PC-9 (cell line): ENCODE measurements at regions not wholly inside any gene's neighbourhood (a gene's known extent, or its start where the extent isn't known, plus 50 kb on each side); places are given as distances from the start of the nearest gene placed in this dataset.

Source experiments
- BruUV-seq: library from RNA; stranded (reverse); fragments of 400-500 nt; replicated peaks from 2 replicates; lab custom pipeline; 2021; lab: Mats Ljungman, UMichigan
- CTCF ChIA-PET: fragments of 300-600 bp; sonication (Branson Sonifier 250); formaldehyde crosslinking; loops from one replicate; lab custom pipeline; 2022; ENCODE audit warnings: antibody characterized with exemption; lab: Charles Lee
- POLR2A ChIA-PET: fragments of 300-600 bp; sonication (Branson Sonifier 250); formaldehyde crosslinking; loops from one replicate; lab custom pipeline; 2022; ENCODE audit warnings: antibody characterized with exemption; ENCODE audit not compliant: unreplicated experiment; lab: Charles Lee
- DNase-seq, 2 experiments: peaks; one replicate each; pipeline versions ENCODE4 v3.0.0 to v3.0.0-alpha.2; 2015 to 2022; ENCODE audit warnings: mixed read lengths in 1 of 2
- H2AFZ ChIP-seq: fragments of 200-600 bp; sonication (generic); 2 replicates; pipeline ENCODE4 v1.8.1; 2017; ENCODE audit warnings: antibody characterized with exemption
- H3F3A ChIP-seq: fragments of 200-600 bp; sonication (generic); 2 replicates; pipeline ENCODE4 v1.8.1; 2017; ENCODE audit warnings: antibody characterized with exemption, mild to moderate bottlenecking, low read depth; ENCODE audit not compliant: insufficient read depth
- H3K27ac ChIP-seq: fragments of 200-600 bp; sonication (generic); 2 replicates; pipeline ENCODE4 v1.6.1; 2016; ENCODE audit warnings: mixed run types
- H3K27me3 ChIP-seq: fragments of 200-600 bp; sonication (generic); 2 replicates; pipeline ENCODE4 v1.6.1; 2016; ENCODE audit warnings: low read depth, mixed run types; ENCODE audit not compliant: insufficient read depth
- H3K36me3 ChIP-seq: fragments of 200-600 bp; sonication (generic); 2 replicates; pipeline ENCODE4 v1.6.1; 2016; ENCODE audit warnings: low read depth, mixed run types
- H3K4me1 ChIP-seq: fragments of 200-600 bp; sonication (generic); replicated peaks from 2 replicates; pipeline ENCODE4 v1.6.1; 2016; ENCODE audit warnings: mixed run types; ENCODE audit not compliant: insufficient read depth
- H3K4me2 ChIP-seq: fragments of 200-600 bp; sonication (generic); 2 replicates; pipeline ENCODE4 v1.6.1; 2017; ENCODE audit warnings: mixed run types
- H3K4me3 ChIP-seq: fragments of 200-600 bp; sonication (generic); 2 replicates; pipeline ENCODE4 v1.6.1; 2016; ENCODE audit warnings: mixed run types
- H3K79me2 ChIP-seq: fragments of 200-600 bp; sonication (generic); 2 replicates; pipeline ENCODE4 v1.6.1; 2017; ENCODE audit warnings: low read depth, mixed run types
- H3K9me2 ChIP-seq: fragments of 200-600 bp; sonication (generic); 2 replicates; pipeline ENCODE4 v1.8.1; 2017; ENCODE audit warnings: mild to moderate bottlenecking; ENCODE audit not compliant: insufficient read depth
- H3K9me3 ChIP-seq: fragments of 200-600 bp; sonication (generic); 2 replicates; pipeline ENCODE4 v1.8.1; 2016; ENCODE audit warnings: low read depth; ENCODE audit not compliant: insufficient read depth
- H4K20me1 ChIP-seq: fragments of 200-600 bp; sonication (generic); 2 replicates; pipeline ENCODE4 v1.8.1; 2017; ENCODE audit not compliant: insufficient read depth
- CTCF ChIP-seq: fragments of 200-600 bp; sonication (generic); conservative IDR thresholded peaks from 2 replicates; pipeline ENCODE4 v1.6.1; 2017; ENCODE audit warnings: mixed run types, antibody characterized with exemption, mild to moderate bottlenecking, moderate library complexity
- EZH2 ChIP-seq: fragments of 200-600 bp; sonication (generic); IDR thresholded peaks from 2 replicates; pipeline ENCODE4 v1.8.0; 2017; ENCODE audit warnings: antibody characterized with exemption, low read depth
- intact Hi-C: fragments of 100-400 bp; cut with micrococcal nuclease; formaldehyde crosslinking; loops from one replicate; pipeline ENCODE4 v1.10.0; 2022; ENCODE audit not compliant: unreplicated experiment

GRCh38 chr11:128052912-128053641 lies 534.3 kb downstream of the ETS1 start:
- Histone ChIP-seq H3K9me3 (no peaks in the 10 kb centered on the region), H2AFZ (no peak overlapping the region), H4K20me1 (no peaks in the 10 kb centered on the region), H3K79me2 (no peaks in the 10 kb centered on the region), H3K9me2 (peaks cover 3% of the 10 kb centered on the region; the same call in 1 of the 2 replicates), H3K4me2 (0 out of 2 replicates have a peak overlapping the region, but pooled peaks have one; percentile 3), H3K4me1 (no peaks in the 10 kb centered on the region; the same call in 1 of the 2 replicates), H3K27me3 (no peaks in the 10 kb centered on the region), H3K36me3 (no peaks in the 10 kb centered on the region), H3K27ac (no peak overlapping the region), H3F3A (no peaks in the 10 kb centered on the region), H3K4me3 (no peak overlapping the region)
- CTCF ChIA-PET = no interaction called here
- intact Hi-C loops = loop anchor here (5.0 kb wide), 1 partner anchor 44 kb away; no protein-coding TSS in a partner anchor
- TF ChIP-seq EZH2 (no peak), CTCF (no peak)
- peak in 1 of 2 experiments; percentile 9 for DNase-seq
- no TSS peak for BruUV-seq
- POLR2A ChIA-PET = no interaction called here

GRCh38 chr11:128048121-128048520 lies 539.2 kb downstream of the ETS1 start:
- CTCF ChIA-PET = no interaction called here
- no TSS peak for BruUV-seq

GRCh38 chr11:128047026-128047425 lies 540.3 kb downstream of the ETS1 start:
- ChIA-PET POLR2A (no interaction called here), CTCF (no interaction called here)
- no peaks in the 10 kb centered on the region for H3F3A ChIP-seq
- H3K4me1 ChIP-seq = no peaks in the 10 kb centered on the region
- no peak overlapping the region for H3K4me3 ChIP-seq
- H3K27ac ChIP-seq = no peak overlapping the region
- intact Hi-C loops = no loop called here
- H3K79me2 ChIP-seq = no peaks in the 10 kb centered on the region
- H3K9me3 ChIP-seq = no peaks in the 10 kb centered on the region
- no peak overlapping the region for H3K4me2 ChIP-seq
- TF ChIP-seq CTCF (no peak), EZH2 (no peak)
- H3K36me3 ChIP-seq = no peaks in the 10 kb centered on the region
- BruUV-seq = no TSS peak
- no peaks in the 10 kb centered on the region for H4K20me1 ChIP-seq
- no peaks in the 10 kb centered on the region for H3K27me3 ChIP-seq
- no peak overlapping the region for H2AFZ ChIP-seq
- DNase-seq = no peak
- H3K9me2 ChIP-seq = peaks cover 2% of the 10 kb centered on the region; the same call in 1 of the 2 replicates

More at GRCh38 chr11:128048121-128048520, 539.2 kb downstream of the ETS1 start:
- no peaks in the 10 kb centered on the region for H3F3A ChIP-seq
- intact Hi-C loops = no loop called here
- H3K27me3 ChIP-seq = no peaks in the 10 kb centered on the region
- no peak overlapping the region for H3K4me3 ChIP-seq
- H3K4me1 ChIP-seq = no peaks in the 10 kb centered on the region; the same call in 1 of the 2 replicates
- no peak overlapping the region for H2AFZ ChIP-seq
- TF ChIP-seq EZH2 (no peak), CTCF (no peak)
- no peak for DNase-seq
- no peak overlapping the region for H3K27ac ChIP-seq
- no peaks in the 10 kb centered on the region for H4K20me1 ChIP-seq
- H3K36me3 ChIP-seq = no peaks in the 10 kb centered on the region
- no peaks in the 10 kb centered on the region for H3K9me3 ChIP-seq
- H3K79me2 ChIP-seq = no peaks in the 10 kb centered on the region
- POLR2A ChIA-PET = no interaction called here
- H3K4me2 ChIP-seq = no peak overlapping the region
- peaks cover 3% of the 10 kb centered on the region; the same call in 1 of the 2 replicates for H3K9me2 ChIP-seq
